OCI-M1 (cell line): ENCODE measurements at regions not wholly inside any gene's neighbourhood (a gene's known extent, or its start where the extent isn't known, plus 50 kb on each side); places are given as distances from the start of the nearest gene placed in this dataset.
A peak's percentile ranks its signal among the peaks of the same experiment; 100 is the strongest.
"Not testable (repeated sequence)": the region's sequence is repeated elsewhere in the genome, so short reads cannot be mapped to it uniquely, and the experiment has no call there.

Experiments
- DNase-seq: peaks from one replicate; lab custom pipeline; 2025; lab: John Stamatoyannopoulos, UW

DNA sequence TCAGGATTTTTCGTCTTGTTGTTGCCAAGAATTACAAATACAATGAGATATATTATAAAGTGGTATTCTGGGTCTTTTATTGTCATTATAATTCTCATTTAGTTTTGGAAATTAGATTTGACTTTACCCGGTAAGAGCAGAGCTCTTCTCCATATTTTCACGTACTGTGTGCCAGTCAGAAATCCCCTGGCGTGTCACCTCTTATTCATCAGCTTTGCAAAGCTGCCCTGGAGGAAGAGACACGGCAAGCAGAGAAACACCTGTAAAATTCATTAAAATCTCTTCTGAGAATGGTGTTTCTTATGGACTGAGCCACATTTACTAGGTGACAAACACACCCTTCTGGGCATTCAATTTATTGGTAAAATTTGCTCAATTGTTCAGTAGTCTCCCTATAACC lies 440.4 kb downstream of the HINT1 start:
- no peak for DNase-seq

DNA sequence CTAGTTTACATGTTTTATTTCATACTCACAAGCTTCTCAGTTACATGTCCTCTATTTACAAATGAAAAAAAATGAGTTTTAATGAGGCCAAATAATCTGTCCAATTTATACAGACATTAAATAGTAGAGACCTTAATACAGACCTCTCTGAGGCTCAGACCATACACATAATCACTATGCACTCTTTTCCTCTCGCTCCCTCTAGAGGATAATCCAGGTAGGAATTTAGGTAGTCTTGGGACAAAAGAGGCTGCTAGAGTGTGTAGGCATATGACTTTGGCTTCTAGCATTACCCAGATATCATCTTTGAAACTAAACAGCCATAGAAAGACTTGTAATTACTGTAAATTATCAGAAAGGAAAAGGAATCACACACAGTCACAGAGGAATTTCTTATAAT lies 444.7 kb downstream of the HINT1 start:
- DNase-seq, result peak; percentile 76

DNA sequence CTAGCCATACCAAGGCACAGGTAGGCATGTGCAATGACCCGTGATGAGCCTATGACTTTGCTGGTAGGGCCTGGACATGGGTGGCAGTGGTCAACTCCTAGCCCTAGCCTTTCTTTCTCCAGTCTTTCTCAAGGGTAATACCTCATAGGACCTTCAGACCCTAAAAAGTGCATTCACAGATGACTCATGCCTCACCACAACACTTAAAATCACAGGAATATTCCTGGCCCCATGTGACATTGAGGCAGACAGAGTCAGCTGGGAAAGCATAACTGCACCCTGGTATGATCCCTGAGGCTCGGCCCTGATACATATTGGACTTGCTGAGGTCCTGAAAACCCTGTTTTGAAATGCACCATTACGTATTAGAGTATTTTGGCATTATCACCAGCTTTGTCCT lies 449.5 kb downstream of the HINT1 start:
- DNase-seq, result no peak

DNA sequence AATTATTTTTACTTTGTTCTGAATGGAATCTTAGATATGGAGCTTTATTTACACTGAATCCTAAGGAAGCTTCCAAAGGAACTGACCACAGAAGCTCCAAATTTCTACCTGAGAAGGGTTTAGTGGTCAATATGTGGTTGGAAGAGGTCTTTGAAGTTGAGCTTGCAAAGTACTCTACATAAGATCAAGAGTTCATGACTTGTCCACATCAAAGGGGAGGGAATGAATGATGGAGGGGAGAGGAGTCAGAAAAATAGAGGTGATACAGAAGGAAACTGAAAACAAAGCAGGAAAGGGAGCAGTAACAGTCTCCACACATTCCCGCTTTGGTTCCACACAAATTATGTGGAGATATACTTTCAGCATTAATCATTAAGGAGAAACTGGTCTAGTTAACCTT lies 450.9 kb downstream of the HINT1 start:
- no peak for DNase-seq

DNA sequence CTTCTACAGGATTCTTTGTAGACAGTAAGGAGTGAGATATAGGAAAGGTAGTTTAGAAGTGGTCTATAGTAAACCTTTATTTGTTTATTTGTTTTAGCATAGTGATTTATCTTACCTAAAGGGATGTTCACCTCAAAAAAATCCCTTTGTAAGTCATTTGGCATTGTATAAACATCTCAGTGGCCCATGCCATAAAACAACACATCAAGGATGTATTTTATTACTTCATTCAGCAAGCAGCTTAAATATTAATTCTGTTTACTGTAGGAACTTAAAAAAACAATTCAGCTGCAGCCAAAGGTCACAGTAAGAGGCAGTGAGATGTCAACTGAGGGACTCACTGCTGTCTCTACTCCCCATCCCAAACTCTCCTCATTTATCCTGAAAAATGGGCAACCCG lies 452.7 kb downstream of the HINT1 start:
- no peak for DNase-seq

DNA sequence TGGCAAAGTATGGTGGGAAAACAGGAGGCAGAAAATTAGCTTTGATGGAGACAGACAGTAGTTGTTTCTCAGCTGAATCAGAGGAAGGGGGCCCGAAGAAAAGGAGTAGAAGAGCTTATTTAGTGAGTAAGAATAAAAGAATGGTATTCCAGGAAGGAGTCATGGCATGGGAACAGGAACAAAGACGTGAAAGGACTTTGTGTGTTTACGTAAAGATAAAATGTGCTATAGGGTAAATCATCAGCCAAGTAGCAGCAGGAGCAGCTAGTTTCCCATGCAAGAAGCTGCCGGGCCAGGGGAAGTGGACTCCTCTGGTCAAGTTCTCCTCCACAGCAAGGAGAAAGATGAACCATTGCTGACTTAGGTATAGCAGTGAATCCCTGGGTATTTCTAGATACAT lies 454.5 kb downstream of the HINT1 start:
- no peak for DNase-seq

DNA sequence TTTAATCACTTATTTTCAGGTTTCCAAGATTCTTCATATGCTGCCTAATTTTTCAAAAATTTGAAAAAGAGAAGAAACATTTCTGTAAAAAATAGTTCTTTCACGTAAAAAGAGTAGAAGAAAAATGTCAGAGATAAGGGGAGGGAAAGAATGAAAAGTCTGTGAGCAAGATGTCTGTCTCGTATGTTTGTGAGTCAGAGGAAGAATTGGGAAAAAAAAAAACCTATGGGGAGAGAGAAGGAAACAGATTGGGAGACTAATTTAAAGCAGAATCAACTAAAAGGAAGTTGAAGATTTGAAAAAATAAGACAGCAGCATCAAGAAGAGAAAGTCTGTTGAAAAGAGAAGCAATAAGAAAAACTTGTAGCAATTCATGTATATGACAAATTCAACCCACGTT lies 456.3 kb downstream of the HINT1 start:
- no peak for DNase-seq

DNA sequence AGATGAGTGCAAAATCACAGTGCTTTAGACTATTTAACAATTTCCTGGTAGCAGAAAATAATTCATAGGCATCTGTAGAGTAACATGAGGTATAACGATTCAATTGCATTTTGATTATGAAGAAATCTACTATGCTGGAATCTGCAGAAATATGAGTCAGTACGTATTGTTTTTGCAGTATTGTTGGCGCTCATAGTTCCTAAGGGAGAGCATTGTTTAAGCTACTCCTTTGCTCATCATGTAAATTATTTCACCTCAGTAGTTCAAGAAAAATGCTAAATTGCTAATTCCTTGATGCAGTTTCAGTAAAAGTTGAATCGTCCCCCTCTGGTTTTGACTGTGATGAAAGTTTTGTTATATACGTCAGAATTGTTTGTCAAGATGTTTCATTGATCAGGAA lies 458.4 kb downstream of the HINT1 start:
- DNase-seq, result no peak

DNA sequence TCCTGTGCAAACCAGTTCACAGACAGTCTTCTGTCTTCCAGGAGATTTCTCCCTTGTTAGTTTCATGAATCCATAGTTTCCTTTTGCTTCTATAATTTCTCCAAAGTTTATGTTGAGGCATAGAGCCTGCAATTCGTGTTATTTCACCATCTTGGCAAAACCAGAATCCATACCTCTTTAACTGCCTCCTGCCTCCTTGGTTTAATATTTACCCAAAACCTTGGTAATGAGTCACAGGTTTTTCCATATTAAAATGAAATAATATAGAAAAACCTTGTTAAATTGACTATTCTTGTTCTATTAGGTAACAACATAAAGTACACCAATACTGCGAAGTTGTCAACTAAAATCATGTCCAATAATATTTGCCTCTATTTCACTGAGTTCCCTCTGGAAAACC lies 459.7 kb downstream of the HINT1 start:
- no peak for DNase-seq

DNA sequence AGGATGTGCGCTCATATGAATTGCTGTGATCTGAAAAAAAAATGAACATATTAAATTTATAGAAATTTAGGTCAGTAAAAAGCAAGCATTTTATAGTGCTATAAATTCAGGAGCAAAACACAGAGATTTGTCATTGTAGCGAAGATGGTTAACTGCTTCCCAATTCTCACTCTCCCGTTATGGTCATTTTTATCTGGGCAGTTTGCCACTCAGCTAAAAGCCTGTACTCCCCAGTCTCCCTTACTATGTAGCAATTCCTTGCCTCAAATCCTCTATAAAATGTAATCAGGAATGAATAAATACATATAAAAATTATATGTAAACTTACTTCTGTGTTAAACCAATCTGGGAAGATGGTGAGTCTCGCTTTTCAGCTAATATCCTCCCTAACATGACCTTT lies 471.5 kb downstream of the HINT1 start:
- DNase-seq, result no peak

DNA sequence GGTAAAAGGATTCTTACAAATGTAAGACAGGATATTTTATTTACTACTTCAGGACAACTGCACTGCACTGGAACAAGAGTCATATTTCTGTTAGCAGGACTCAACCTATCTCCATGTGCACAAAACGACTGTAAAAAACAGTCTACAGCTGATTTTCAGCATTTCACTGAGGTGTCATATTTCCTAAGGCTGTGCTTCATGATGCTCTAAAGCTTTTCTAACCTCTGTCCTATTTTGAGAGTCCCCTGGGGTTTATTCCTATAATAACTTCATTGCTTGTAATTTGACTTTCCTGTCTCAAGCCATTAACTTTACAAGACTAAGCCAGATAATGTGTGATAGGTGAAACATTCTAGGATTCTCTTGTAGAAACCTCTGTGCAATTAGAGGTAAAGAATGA lies 472.3 kb downstream of the HINT1 start:
- no peak for DNase-seq

DNA sequence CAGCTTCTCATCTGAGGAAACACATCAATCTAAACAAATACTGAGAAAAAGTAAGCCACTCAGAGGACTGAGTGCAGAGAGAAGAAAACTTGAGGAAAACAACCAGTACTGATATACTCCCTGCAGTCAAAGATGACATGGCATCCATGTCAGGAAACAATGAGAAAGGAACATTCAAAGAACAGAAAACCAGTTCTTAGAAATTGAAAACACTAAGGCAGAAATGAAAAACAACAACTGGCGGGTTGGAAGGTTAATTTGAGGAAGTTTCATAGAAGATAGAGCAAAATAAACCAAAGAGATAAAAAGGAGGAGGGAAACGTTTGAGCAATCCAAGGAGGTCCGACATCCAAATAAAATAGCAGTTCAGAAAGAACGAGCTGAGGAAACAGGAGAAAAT lies 475.2 kb downstream of the HINT1 start:
- DNase-seq, result peak; percentile 85

DNA sequence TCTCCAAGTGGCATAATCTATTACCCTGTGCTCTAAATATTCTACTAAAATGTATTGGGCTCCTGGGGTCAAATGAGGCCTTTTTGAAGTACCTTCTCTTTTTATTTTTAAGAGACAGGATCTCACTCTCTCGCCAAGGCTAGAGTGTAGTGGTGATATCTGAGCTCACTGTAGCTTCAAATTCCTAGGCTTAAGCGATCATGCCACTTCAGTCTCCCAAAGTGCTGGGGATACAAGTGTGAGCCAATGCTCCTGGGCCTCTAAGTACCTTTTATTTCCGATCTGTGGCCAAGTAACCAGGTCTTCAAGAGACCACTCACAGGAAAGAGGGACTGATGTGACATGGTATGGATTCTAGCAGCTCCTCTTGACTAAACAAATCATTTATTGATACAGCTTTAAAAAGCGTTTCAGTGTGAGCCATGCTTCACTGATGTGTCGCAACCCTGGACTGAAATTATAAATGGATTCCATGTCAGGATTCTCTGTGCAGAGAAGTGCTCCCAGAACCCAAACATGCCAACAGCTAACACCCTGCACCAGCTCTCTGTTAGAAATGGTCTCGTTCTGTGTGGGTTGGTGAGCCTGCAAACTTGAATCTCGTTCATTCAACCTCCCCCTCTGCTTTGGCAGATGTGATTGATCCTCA lies 477.8 kb downstream of the HINT1 start:
- no peak for DNase-seq

DNA sequence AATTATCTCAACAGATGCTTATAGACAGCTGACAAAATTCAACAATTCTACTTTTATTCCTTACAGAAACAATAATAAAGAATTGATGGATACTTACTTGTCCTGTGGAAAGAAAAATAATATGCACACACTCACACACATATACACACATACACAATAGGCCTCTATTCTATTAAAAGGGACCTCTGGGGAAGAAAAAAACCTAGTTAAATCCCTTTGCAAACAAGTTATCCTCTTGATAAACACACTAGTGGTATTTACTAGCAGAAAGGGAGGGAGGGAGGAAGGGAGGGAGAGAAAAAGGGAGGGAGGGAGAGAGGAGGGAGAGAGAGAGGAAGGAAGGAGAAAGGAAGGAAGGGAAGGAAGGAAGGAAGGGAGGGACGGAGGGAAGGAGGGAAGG lies 486.4 kb downstream of the HINT1 start:
- DNase-seq, result no peak

DNA sequence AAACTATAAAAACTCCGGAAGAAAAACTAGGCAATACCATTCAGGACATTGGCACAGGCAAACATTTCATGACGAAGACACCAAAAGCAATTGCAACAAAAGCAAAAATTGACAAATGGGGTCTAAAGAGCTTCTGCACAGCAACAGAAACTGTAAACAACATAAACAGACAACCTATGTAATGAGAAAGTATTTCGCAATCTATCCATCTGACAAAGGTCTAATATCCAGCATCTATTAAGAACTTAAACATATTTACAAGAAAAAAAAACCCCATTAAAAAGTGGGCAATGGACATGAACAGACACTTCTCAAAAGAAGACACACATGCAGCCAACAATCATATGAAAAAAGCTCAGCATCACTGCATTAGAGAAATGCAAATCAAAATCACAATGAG lies 498.6 kb downstream of the HINT1 start:
- DNase-seq, result no peak

DNA sequence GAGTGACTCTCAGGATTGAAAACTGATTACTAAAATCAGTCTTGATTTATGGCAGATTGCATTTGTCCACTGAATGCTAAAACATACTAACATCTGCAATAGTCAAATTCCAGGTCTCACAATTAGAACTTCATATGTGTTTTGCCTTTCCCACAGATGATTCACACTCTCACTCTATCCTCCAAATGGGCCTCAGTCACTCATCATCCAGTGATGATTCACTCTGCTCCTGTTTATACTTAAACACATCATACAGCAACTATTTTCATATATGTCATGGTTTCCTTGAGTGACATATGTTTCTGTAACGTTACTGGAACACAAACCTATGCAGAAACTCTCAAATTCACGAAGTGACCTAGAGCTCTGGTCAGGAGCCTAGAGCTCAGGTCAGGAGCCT lies 512.9 kb downstream of the HINT1 start:
- no peak for DNase-seq

DNA sequence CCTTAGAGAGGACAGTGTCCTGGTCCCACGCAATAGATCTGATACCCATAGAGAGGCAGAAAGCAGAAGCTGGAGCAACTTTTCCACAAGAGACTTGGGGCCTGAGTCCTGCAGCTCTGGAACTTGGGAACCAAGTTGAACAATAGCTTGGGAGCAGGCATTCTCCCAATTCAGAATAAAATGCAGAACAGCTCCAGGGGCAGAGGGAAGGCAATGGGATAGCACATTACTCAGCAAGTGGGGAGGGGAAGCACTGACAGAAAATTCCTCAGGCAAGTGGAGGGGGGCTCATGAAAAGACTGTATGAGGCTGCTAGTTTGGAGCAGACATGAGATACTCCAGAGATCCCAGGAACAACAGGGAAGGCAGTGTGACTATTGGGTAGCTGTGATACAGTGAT lies 513.6 kb downstream of the HINT1 start:
- DNase-seq, result no peak

DNA sequence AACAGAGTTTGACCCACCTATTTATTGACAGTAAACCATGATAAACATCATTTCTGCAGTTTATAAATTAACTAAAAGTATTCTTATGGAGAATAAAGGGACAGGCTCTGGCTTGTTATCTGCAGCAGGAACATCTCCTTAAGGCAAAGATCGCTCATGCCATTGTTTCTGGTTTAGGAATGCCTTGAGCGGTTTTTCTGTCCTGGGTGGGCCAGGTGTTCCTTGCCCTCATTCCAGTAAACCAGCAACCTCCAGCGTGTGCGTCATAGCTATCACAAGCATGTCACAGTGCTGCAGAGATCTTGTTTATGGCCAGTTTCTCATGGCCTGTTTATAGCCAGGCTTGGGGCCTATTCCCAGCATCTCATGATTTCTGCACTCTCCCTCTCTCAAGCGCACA lies 521.7 kb downstream of the HINT1 start:
- DNase-seq, result no peak

DNA sequence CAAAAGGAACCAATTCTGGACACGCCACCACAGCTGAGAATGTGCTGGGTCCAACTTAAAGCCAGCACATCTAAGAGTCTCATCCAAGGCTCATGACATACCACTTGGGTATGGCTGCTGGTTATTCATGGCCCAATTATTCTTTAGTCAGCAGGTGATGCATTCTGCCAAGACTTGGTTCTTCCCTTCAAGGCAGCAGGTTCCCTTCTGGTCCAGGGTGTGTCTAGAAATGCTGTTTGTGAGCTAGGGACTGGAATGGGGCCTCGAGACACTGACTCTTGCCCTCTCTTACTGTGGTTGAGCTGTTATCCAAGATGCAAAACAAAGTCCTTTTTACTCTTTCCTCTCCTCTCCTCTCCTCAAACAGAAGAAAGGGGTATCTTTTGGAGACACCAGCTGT lies 522.6 kb downstream of the HINT1 start:
- DNase-seq, result no peak

DNA sequence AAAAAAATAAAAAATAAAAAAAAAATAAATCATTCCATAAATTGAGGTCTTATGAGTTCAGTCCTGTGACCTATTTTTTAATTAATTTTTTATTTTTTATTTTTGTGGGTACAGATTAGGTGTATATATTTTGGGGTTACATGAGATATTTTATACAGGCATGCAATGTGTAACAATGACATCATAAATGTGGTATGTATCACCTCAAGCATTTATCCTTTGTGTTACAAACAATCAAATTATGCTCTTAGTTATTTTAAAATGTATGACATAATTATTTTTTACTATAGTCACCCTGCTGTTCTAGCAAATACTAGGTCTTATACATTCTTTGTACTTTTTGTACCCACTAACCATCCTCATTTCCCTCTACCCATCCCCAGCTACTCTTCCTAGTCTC lies 537.9 kb downstream of the HINT1 start:
- no peak for DNase-seq

DNA sequence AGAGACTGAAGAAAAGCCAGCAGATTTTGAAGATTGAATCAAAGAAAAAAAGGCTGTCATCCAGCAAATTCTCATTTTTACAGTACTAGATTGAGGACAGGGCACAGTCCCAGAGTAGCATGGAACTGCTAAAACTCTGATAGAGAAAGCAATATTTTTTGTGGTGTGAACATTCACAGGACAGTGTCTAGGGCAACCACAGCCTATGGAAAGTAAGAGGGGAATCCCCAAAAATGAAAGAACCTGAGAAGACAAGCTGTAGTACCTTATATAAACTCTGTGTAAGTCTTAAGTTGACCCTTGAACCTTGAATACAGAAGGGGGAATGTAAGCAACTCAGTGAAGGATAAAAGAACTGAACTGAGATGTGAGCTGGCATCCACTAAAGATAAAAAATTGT lies 540.3 kb downstream of the HINT1 start:
- DNase-seq, result no peak

DNA sequence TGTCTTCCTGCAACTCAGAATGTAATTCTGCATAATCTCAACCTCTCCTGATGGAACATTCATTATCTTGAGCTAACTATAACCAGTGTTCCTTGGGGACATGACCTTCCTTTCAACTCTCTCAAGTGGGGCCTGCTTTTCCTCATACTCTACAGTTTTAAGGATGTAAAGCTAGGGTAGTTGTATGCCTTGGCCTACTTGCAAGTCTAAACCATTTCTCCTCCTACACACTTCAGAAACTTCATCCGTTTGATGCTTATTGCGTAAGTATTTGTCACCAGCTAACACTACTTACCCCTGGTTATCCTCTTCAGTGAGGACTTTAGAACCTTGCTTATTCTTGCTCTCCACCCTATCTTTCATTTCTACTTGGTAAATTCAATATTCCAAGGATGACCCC lies 548.9 kb downstream of the HINT1 start:
- DNase-seq, result no peak

DNA sequence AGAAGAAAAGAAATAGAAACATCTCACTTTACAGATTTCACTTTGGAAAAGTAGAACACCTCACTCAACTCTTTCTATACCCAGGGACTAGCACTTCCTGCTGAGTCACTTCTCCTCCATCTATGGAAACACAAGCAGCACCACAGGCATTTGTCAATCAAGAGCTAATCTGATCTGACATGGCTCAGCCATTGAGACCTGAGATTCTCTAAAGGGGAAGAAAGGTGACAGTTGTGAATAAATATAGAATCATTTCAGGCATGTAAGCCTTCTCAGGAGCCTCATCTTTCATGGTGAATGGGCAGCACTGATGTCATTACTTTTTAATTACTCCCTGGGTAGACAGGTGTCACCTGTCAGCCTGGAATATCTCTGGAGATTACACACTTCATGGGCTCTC lies 559.8 kb downstream of the HINT1 start:
- DNase-seq, result peak; percentile 60

DNA sequence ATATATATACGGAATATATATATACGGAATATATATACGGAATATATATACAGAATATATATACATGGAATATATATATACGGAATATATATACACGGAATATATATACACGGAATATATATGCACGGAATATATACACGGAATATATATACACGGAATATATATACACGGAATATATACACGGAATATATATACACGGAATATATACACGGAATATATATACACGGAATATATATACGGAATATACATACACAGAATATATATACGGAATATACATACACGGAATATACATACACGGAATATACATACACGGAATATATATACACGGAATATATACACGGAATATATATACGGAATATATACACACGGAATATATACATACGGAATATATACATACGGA lies 568.4 kb downstream of the HINT1 start:
- DNase-seq, result not testable (repeated sequence)

DNA sequence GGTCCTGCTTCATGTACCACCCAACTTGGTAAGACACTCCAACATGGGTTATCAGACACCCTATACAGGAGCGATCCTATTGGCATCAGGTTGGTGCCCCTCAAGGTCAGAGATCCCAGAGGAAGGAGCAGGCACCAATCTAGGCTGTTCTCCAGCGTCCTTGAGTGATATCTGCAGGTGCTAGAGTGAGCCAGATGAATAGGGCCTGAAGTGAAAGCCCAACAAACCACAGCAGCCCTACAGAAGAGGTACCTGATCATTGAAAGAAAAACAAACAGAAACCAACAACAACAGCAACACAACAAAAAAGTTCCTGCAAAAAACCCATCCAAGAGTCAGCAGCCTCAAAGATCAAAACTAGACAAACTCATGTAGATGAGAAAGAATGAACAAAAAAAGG lies 584.8 kb downstream of the HINT1 start:
- no peak for DNase-seq
